NCI-H128 (cell line): ENCODE measurements at regions not wholly inside any gene's neighbourhood (a gene's known extent, or its start where the extent isn't known, plus 50 kb on each side); places are given as distances from the start of the nearest gene placed in this dataset.
A peak's percentile ranks its signal among the peaks of the same experiment; 100 is the strongest.
"Not testable (repeated sequence)": the region's sequence is repeated elsewhere in the genome, so short reads cannot be mapped to it uniquely, and the experiment has no call there.

Source experiments
- DNase-seq: peaks from one replicate; lab custom pipeline; 2025; ENCODE audit not compliant: unreplicated experiment; lab: John Stamatoyannopoulos, UW

DNA sequence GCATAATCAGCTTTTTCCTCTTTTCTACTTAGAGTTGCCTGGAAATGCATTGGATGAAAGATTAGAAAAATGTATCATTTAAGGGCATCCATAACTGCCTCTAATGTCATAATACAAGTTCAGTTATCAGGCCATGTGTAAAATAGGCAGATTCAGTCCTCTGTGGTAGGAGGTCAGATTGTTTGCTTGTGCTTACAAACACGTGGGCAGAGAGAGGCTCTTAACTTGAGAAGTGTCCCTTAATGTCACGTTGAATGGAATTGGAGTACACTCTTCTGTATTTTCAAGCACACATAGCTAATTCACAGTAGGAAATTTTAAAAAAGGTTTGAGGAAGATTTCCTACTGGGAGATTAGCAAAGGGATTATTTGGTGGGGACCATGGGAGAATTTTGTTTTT, 359.8 kb upstream of the MTPN start:
- DNase-seq: no peak

DNA sequence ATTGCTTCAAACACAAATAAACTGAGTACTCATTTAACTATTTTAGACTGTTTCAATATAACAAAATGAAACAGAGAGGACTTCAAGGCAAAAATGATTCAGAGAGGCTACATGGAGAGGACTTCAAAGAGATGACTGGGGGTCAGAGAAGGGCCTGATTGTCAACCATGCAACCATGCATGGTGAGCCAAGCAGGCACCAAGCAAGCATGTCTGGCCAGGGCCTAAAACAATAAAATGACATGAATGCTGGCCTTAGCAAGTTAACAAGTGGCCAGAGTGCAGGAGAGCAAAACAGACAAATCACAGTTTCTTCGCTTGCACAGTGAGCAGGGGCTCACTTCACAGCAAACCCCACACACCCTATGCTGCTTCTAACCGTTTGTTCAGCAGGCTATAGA, 356.5 kb upstream of the MTPN start:
- no peak for DNase-seq

DNA sequence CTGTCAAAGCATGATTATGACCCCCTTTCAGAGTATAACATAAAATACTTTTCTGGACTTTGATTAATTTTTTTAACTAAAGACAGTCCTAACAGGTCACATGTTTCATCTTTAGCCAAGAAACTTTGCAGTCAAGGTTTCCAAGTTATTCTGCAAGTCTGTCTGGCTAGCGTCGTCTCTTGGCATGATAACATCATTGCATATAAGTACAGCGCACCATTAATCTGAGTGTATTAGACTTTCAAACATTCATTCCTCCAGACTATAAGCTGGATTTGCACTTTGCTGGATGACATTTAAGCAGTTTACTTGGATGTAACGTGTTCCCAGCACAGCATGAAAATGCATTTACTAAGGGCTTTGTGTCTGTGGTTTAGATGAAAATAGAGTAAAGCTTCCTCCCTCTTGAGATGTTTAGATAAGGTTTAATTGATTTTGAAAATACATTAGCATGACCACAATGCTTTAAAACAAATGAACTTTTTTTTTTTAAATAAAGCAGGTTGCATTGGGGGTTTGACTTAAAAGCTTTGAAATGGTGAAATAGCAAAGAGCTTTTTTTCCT, 349.0 kb upstream of the MTPN start:
- peak; percentile 30 for DNase-seq

DNA sequence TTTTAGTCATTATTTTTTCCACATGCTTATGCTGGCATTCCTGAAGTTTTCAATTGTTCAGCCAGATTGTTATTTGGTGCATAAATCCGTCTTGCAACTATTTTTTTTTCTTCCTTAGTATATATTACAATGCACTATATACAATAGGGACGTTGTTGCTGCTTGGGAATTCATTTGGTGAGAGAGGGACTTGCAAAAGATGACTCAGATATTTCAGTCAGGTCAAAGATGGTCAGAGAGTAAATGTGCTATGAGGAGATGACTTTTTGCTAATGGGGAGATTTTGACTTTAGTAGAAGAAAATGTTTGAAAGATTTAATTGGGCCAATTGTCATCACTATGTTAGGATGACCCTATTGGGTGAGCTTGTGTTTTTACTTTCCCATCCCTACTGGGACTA, 348.4 kb upstream of the MTPN start:
- no peak for DNase-seq

DNA sequence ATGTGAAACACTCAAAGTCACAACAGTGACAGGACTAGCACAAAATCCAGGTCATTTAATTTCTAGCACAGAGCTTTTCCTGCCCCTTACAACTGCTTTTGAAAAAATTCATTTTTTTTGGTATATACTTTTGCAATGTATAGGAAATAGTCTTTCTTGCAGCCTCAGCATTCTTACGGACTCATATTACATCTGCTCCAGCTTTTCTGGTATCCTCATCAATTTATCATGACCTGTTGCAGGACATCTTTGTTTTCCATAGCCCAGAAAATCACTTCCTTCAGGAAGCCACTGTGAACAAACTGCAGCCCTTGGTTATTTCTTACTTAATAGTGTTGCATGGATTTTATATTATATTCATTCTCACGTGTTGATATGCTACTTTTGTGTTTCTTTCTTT, 347.9 kb upstream of the MTPN start:
- no peak for DNase-seq

DNA sequence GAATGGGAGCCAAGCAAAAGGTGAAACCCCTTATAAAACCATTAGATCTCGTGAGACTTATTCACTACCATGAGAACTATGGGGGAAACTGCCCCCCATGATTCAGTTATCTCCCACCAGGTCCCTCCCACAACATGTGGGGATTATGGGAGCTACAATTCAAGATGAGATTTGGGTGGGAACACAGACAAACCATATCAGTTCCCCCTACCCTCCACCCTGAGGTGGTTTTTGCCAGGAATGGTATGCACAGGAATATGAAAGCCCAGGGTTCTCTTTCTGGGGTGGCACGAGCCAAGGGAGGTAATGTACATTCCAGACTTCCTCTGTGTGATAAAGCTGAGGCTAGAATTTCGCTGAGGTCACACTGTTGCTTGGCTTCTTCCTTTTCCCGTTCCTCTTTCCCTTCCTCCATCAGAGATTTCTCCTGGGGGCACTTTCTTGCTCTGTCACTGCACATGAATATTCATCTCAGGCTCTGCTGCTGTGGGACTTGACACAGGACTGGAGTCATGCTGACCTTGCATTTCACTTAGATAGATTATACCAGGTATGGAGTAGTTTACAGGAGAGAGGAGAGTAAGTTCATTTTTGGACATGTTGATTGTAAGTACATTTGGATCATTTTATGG, 347.0 kb upstream of the MTPN start:
- no peak for DNase-seq

DNA sequence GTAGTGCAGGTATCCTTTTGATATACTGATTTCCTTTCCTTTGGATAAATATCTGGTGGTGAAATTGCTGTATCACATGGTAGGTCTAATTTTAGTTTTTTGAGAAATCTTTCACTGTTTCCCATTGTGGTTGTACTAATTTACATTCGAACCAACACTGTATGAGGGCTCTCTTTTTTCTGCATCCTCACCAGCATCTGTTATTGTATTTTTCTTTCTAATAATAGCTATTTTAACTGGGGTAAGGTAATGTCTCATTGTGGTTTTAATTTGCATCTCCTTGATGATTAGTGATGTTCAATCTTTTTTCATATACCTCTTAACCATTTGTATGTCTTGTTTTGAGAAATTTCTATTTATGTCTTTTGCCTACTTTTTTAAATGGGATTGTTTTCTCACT, 335.4 kb upstream of the MTPN start:
- DNase-seq: no peak

DNA sequence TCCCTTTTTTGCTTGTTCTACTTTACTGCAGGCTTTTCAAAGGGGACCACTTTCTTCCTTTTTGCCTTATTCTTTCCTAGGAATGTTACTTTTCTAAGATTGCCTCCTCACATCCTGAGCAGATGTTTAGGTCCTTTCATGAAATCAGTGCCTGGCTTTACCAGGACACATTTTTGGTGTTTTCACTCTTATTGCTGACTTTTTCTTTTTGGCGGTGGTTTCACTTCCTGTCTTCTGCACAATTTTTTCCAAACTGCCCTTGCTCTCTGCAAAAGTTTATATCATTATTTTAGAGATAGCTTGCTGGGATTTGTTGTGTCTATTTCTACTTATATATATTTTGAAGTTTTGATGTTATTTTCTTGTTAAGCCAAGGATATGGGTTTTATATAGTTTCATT, 332.2 kb upstream of the MTPN start:
- no peak for DNase-seq

DNA sequence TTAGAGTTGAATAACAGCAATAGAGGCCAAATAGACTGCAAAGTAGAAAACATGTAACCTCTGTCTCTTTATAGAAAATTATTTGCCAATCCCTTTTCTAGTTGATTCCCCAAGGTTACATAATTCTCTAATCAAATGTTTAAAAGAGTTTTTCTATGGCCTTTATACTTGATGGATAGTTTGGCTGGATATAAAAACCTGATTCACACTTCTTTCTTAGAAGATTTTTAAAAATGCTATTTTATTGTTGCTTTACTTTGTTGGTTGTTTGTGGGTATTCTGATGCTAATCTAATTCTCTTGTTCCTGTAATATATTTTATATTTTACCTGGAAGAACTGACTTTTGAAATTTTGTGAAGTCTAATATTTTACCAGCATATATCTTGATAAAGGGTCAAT, 331.1 kb upstream of the MTPN start:
- no peak for DNase-seq

DNA sequence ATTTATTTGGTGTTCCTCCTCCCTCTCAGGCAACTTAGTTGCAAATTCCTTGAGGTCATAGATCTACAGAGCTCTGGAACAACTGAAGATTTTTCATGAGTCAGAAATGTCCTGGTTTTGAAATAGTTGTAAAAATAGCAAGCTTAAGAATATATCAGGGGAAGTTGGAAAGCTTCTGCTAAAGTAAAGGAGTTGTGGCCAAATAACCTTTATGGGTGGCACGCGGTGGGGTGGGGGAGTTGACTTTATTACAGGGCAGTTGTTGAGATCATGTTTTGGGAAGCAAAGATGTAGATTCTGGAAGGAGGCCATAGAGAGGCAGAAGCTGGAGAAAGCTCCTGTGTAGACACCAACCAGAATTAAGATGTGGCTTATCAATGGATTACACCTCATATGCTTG, 326.0 kb upstream of the MTPN start:
- no peak for DNase-seq

DNA sequence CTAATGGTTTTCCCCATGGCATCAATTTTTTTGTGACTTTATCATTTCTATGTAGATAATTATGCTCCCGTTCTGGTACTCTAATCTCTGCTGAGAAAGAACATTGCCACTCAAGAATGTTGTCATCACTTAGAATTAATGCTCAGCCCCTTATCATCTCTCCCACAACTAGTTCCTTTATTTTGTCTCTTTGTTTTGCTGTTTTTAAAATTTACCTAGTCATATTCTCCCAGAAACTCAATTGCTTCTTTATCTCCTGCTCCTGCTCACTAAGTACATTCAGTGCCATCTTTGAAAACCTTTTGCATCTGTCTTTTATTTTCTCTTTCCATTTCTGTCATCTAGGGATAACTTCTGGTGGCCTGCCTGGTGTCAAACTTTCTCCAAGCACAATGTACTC, 324.9 kb upstream of the MTPN start:
- DNase-seq: no peak

DNA sequence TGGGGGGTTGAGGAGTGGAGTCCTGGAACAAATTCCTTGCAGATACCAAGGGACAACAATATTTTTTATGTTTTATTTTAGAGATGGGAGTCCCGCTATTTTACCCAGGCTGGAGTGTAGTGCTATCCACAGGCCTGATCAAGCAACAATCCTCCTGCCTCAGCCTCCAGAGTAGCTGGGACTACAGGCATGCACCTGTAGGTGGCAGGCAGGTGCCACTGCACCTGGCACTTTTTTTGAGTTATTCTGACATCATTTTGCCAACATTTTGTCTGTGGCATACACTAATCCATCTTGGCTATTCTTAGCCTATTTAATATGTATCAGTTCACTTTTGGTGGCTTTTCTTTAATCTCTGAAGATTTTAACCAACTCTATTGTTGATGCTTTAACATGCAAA, 317.8 kb upstream of the MTPN start:
- no peak for DNase-seq

DNA sequence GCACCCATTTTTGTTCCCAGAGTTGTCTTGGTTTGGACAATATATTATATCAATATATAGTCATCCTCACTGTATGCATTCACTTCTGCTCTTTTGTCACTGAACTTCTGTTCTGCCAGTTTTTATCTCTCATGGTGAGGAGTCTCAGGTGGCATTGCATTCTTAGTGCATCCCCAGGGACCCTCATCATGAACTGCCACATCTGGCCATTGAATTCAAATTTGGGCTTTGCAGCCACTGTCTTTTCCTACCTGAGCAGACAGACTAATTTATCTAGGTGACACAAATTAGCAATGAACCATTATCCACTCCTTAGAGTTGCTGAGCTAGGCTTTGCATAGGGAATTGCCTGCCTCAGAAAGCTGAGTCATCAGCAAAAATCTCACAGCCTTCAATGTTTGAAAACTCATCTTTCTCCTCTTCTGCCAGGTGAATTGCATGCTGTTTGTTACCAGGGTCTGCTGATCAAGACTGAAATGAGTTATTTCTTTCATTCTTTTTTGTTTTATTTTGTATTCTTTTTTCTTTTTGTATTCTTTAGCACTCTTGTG, 316.8 kb upstream of the MTPN start:
- DNase-seq: no peak

DNA sequence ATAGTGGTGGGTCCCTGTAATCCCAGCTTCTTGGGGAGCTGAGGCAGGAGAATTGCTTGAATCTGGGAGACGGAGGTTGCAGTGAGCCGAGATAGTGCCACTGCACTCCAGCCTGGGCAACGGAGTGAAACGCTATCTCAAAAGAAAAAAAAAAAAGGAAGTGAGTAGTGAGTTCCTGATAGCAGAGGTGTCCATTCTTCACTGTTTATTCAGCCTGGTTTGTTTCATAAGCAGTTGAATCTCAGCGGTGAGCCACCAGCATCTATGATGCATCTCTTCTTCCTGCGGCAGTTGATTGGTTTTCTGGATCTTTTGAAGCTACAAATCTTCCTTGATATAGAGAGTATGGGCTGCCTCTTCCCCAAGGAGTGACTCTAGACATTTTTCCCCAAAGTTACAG, 316.1 kb upstream of the MTPN start:
- no peak for DNase-seq

DNA sequence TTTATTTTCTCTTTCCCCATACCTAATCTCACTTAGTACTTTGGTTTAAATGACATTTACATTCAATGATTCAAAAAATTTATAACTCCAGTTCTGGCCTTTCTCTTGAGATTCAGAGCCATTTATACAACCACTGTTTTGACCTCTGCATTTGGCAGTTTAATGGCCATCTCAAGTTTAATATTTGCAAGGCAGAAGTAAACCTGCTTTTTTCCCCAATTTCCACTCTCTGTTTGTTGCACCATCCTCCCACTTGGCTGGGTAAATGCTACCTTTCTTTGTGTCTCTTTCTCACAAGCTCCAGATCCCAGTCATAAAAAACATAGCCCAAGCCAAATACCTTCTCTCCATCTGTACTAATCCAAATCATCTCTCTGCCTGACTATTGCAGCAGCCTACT, 315.2 kb upstream of the MTPN start:
- DNase-seq: no peak

DNA sequence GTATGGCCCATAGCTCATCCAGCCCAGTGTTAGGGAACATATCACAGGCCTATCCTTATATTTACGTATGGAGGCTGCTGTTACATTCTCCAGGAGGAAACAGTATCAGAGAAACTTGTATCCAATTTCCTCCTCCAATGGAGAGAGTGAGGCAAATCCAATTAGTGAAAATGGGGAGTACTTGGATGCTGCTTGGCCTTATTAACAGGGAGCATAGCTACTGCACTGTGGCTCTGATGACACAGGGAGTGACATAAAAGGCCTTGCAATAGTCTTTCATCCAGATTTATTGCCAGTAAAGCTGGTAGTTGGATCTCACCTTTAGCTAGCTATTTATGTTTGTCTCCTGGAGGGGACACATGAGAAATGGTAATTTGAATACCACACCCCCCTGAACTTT, 313.2 kb upstream of the MTPN start:
- no peak for DNase-seq

DNA sequence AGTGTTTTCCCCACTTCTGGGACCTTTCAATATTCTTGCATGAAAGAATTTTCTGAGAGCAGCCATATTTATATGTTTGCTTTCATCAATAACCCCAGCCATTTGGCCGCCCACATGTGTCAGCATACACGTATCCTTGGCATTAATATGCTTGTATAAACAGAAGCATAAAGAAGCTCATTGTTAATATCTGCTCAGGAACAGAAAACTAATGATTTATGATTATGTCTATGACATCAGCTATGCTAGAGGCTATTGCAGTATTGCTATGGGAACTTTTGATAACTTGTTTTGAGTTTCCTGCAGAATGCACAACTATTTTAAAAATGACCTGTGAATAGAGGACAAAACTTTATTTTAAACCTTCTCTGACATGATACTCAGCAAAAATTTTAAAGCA, 300.9 kb upstream of the MTPN start:
- DNase-seq: no peak

DNA sequence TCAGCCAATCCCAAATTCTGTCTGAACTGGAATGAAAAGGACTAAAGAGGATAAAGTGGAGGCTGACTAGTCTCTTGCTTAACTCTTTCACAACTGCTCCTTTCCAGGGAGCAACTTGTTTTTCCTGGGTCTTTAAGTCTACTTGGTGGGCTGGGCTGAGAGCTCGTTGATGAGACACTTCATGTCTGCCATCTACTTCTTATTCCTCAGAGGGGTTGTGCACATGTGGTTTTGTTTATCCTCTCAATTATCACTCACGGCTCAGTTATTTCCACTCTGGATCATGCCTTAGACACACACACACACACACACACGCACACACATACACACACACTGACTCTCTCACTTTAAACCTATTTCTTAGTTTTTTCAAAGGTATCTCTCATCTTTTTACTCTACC, 298.6 kb upstream of the MTPN start:
- no peak for DNase-seq

DNA sequence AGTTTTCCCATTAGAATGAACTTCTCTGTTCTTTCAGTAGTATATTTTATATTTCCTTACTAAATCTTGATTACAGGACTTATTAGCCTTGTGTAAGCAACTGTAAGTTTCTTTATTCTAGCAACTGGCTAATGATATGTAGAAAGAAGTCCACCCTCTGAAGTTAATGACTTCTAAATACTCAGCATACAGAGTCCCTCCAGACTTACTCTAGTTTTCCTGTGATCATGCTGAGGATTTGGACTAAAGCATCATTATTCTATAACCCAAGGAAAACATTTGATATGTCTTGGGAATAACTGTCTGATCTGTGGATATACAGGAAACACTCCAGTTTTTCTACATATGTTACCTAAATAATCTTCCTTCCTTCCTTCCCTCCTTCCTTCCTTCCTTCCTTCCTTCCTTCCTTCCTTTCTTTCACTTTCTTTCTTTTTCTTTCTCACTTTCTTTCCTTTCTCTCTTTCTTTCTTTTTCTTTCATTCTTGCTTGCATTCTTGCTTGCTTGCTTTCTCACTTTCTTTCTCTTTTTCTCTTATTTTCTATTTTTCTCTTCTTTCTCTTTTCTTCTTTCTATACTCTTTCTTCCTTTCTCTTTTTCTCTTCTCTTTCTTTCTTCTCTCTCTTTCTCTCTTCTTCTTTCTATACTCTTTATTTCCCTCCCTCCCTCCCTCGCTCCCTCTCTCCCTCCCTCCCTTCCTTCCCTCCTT, 297.6 kb upstream of the MTPN start:
- DNase-seq: no peak

DNA sequence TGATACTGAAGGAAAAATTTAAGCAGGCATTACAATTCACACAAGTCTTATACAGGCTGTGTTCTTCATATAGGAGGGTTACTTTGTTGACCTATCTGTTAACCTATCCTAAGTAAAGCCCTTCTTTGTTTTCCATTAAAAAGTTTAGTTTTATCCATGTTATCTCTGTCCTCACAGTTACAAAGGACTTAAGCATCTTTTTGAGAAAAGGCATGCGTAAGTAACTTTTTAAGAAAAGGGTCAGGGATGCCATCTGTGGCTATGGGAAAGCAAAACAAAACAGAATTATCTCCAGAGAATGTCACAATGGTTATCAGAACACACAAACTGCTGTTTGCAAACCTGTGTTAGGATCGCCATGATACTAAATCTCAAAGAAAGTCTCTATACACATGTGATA, 295.8 kb upstream of the MTPN start:
- DNase-seq: no peak

DNA sequence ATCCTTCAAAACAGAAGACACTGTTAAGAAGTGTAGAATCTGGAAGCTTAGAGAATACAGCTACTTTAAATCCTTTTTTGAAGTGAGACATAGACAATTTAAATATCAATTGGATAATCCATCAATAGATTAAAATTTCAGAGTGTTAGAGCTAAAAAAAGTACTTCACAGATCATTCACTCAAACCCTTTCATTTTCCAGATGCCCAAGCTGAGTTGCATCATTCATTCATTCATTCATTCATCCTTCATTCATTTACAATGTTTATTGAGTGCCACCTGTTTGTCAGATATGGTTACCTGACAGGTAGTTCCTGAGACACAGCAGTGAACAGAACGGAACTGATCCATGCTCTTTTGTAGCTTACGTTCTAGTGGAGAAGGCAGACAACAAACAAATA, 290.7 kb upstream of the MTPN start:
- DNase-seq: no peak

DNA sequence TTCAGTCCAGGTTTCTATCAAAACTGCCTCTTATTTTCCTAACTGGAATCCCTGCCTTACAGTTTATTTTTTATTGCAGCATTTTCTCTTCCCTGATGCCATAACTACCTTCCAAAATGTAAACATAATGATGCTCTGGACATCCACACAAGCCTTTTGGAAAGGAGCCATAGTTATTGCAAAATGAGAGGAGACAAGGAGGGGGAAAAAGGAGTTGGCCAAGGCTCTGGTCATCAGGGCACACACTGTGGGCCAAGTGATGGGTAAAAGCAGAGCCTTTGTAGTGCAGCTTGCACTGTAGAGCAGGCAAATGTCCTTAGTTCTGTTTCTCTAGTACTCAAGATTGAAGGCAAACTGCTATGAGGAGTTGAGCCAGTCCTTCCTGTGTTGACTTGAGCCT, 289.3 kb upstream of the MTPN start:
- no peak for DNase-seq

DNA sequence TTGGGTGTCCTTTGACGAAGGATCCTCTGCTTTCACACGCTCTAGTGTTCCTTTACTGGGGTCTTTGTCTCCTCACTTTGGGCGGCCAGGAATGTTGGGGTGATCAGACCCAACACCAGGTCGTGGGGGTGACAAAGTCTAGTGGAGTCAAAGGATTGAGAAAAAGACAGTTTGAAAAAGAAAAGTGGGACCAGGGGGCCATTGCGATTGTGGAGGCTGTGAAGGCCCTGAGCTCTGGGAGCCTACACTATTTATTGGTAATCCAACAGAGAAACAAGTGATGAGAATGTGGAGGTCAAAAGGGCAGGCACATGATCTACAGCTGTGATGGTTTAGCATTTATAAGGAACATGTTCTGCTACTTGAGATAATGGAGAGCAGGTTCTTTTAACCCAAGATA, 287.1 kb upstream of the MTPN start:
- DNase-seq: not testable (repeated sequence)
